ENCODE measurements at regions not wholly inside any gene's neighbourhood (a gene's known extent, or its start where the extent isn't known, plus 50 kb on each side); places are given as distances from the start of the nearest gene placed in this dataset.

GRCh38 chr3:147977001-147977400, 567.8 kb downstream of the ZIC1 start:
- no peaks in the 10 kb centered on the region for H3K4me1 ChIP-seq
- no peak for DNase-seq (ENCODE audit: low spot score in 2 of 2)
- no peak overlapping the region for H3K4me3 ChIP-seq
- intact Hi-C loops (cut with DNase I; ENCODE audit: low total_unique reads) = no loop called here
- no peaks in the 10 kb centered on the region for H3K27me3 ChIP-seq
- no peaks in the 10 kb centered on the region for H3K9me3 ChIP-seq
- no peak for TF ChIP-seq POLR2A (IDR thresholded peaks at IDR 0.05)
- no peak for TF ChIP-seq CTCF (IDR thresholded peaks at IDR 0.05)
- TF ChIP-seq POLR2AphosphoS5 (IDR thresholded peaks at IDR 0.05) = no peak
- H3K36me3 ChIP-seq = no peaks in the 10 kb centered on the region
- H3K27ac ChIP-seq = no peak overlapping the region

- no peaks in the 10 kb centered on the region for H3K9me3 ChIP-seq
- no peak overlapping the region for H3K27ac ChIP-seq
- no peaks in the 10 kb centered on the region for H3K4me1 ChIP-seq
- no peak overlapping the region for H3K4me3 ChIP-seq
- H3K27me3 ChIP-seq = no peaks in the 10 kb centered on the region
- no peak for DNase-seq (ENCODE audit: low spot score in 2 of 2)
- no peak for TF ChIP-seq POLR2A (IDR thresholded peaks at IDR 0.05)
- TF ChIP-seq CTCF (IDR thresholded peaks at IDR 0.05) = no peak
- TF ChIP-seq POLR2AphosphoS5 (IDR thresholded peaks at IDR 0.05) = no peak
- intact Hi-C loops (cut with DNase I; ENCODE audit: low total_unique reads) = loop anchor here (5.0 kb wide), 1 partner anchor 525 kb away; no protein-coding TSS in a partner anchor
- H3K36me3 ChIP-seq = no peaks in the 10 kb centered on the region
These were observed 578.4 kb downstream of the ZIC1 start for GRCh38 chr3:147987549-147987948.

- Histone ChIP-seq H3K4me3 (no peak overlapping the region), H3K4me1 (no peaks in the 10 kb centered on the region), H3K36me3 (no peaks in the 10 kb centered on the region), H3K27ac (no peak overlapping the region), H3K27me3 (no peaks in the 10 kb centered on the region), H3K9me3 (no peaks in the 10 kb centered on the region)
- DNase-seq (ENCODE audit: low spot score in 2 of 2) = no peak
- TF ChIP-seq POLR2AphosphoS5 (IDR thresholded peaks at IDR 0.05) = no peak
- TF ChIP-seq CTCF (IDR thresholded peaks at IDR 0.05) = no peak
- no peak for TF ChIP-seq POLR2A (IDR thresholded peaks at IDR 0.05)
- intact Hi-C loops (cut with DNase I; ENCODE audit: low total_unique reads) = loop anchor here (5.0 kb wide), 1 partner anchor 527 kb away; no protein-coding TSS in a partner anchor
These were observed 580.2 kb downstream of the ZIC1 start for GRCh38 chr3:147989344-147989743.

DNA sequence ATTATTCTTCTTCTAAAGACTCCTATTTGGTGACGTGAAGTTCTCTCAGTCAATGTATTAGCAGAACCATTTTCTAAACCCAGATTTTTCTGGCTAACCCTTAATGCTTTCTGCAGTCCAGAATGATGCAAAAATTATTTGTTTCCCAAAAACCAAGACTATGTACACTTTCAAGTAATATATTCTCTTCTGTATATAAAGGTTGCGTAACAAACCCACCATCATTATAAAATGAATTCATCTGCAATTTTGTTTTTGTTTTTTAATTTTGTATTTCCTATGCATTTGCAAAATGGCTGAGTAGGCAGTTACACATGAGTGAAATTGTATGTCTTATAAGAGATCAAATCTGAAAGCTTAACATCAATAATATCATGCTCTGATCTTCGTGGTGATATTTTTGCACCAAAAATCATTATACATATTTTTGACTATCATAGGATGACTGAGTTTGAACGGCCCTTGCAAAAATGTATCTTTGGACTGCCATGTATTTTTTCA, 593.6 kb downstream of the ZIC1 start:
- Histone ChIP-seq H3K36me3 (no peaks in the 10 kb centered on the region), H3K9me3 (no peaks in the 10 kb centered on the region), H3K27me3 (no peaks in the 10 kb centered on the region), H3K4me1 (no peaks in the 10 kb centered on the region), H3K4me3 (no peak overlapping the region), H3K27ac (no peak overlapping the region)
- intact Hi-C loops (cut with DNase I; ENCODE audit: low total_unique reads) = no loop called here
- DNase-seq (ENCODE audit: low spot score in 2 of 2) = no peak
- no peak for TF ChIP-seq POLR2AphosphoS5 (IDR thresholded peaks at IDR 0.05)
- no peak for TF ChIP-seq CTCF (IDR thresholded peaks at IDR 0.05)
- TF ChIP-seq POLR2A (IDR thresholded peaks at IDR 0.05) = no peak

GRCh38 chr3:148004331-148004730, 595.2 kb downstream of the ZIC1 start:
- Histone ChIP-seq H3K4me3 (no peak overlapping the region), H3K9me3 (no peaks in the 10 kb centered on the region), H3K4me1 (no peaks in the 10 kb centered on the region), H3K27me3 (no peaks in the 10 kb centered on the region), H3K36me3 (no peaks in the 10 kb centered on the region), H3K27ac (no peak overlapping the region)
- intact Hi-C loops (cut with DNase I; ENCODE audit: low total_unique reads) = no loop called here
- TF ChIP-seq CTCF (IDR thresholded peaks at IDR 0.05) (no peak), POLR2A (IDR thresholded peaks at IDR 0.05) (no peak), POLR2AphosphoS5 (IDR thresholded peaks at IDR 0.05) (no peak)
- DNase-seq (ENCODE audit: low spot score in 2 of 2) = no peak

Data from breast epithelium (tissue), 4 donors.